Ecto neural progenitor cell (in vitro differentiated cells): ENCODE measurements at regions not wholly inside any gene's neighbourhood (a gene's known extent, or its start where the extent isn't known, plus 50 kb on each side); places are given as distances from the start of the nearest gene placed in this dataset.
"Not testable (repeated sequence)": the region's sequence is repeated elsewhere in the genome, so short reads cannot be mapped to it uniquely, and the experiment has no call there.

ENCODE experiments used
- DNase-seq: peaks from one replicate; pipeline ENCODE4 v3.0.0-alpha.2; 2018; ENCODE audit warnings: low spot score

DNA sequence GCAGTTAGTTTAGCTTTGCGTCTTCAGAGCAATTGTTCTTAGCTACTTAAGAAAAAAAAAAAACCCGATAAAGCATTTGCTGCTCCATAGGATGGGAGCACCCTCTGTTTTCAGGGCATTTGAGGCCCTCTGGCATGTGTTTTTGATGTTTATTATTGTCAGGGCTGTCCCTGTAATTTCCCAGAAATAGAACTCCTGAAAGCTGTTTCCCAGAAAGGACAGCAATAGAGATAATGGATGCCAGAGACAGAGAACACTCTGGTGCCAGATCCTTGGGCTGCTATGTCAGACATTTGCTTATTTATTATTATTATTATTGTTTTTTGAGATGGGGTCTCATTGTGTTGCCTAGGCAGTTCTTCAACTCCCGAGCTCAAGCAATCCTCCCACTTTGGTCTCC, 201.3 kb downstream of the ALG10 start:
- DNase-seq: no peak

DNA sequence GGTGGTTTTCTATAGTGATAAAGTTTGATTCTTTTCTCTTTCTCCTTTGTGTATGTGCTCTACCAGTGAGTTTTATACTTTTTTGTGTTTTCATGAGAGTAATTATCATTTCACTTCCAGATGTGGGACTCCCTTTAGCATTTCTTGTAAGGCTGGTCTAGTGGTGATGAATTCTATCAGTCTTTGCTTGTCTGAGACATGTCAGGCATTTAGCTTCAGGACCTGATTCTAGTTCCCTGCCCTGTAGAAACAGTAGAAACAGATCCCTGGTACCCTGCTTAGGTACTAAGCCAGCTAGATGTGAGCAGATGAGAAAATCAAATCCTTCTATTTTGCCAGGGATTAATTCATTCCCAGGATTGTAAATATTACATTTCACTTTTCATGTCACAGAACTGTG, 203.7 kb downstream of the ALG10 start:
- DNase-seq: not testable (repeated sequence)

DNA sequence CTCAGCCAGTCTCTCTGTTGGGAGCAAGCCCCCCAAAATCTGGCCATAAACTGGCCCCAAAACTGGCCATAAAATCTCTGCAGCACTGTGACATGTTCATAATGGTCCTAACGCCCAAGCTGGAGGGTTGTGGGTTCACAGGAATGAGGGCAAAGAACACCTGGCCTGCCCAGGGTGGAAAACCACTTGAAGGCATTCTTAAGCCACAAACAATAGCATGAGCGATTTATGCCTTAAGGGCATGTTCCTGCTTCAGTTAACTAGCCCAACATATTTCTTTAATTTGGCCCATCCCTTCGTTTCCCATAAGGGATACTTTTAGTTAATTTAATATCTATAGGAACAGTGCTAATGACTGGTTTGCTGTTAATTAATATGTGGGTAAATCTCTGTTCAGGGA, 205.8 kb downstream of the ALG10 start:
- DNase-seq: not testable (repeated sequence)

DNA sequence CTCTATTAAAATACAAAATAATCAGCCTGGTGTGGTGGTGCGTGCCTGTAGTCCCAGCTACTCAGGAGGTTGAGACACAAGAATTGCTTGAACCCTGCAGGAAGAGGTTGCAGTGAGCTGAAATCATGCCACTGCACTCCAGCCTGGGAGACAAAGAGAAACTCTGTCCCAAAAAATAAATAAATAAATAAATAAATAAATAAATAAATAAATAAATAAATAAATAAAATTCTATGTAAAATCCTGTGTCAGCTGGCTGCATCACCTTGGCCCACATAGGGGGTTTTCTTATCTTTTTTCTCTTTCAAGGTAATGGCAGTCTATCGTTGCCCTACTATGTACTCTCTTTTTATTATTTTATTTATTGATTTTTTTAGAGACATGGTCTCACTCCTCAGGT, 206.7 kb downstream of the ALG10 start:
- not testable (repeated sequence) for DNase-seq

DNA sequence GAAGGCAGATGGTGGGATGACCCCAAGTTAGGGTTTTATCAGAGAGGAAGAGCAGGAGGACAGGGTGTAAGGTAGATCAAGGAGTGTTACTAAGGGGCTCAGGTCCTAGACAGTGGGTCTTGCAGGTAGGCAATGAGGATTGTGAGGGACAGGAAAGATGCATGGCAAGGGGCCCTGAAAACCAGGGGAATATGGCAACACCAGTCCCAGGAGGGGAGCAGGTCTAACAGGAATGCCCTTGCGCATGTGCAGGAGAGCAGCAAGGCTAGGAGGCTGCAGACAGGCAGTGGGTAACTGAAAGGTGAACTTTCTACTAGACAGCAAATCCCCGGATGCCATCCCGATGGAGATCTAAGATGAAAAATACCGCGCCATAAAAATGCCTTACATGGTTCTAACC, 211.3 kb downstream of the ALG10 start:
- DNase-seq: no peak

DNA sequence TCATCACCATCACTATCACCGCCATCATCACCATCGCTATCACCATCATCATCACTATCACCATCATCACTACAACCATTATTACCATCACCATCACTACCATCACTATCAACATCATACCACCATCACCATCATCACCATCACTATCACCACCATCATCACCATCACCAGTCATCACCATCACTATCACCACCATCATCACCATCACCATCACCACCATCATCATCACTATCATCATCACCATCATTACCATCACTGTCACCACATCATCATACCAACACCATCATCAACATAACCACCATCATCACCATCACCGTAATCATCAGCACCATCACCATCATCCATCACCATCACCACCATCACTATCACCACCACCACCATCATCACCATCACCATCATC, 213.8 kb downstream of the ALG10 start:
- no peak for DNase-seq

DNA sequence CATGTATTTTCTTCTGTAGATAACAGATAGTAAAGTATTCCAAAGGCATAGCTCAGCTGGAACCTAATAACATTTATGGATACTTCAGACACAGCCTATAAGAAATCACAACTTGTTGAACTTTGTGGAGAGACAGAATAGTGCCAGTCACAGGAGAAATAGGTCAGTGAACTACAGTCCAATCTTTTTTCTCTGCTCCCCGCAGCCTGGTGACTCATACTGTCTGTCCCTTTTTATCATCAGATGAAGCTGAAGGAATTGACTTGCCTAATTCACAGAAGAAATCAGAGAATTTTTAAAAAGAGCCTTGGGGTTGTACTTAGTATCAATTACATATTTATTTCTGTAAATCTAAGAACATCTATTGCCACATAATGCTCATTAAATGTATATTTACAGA, 222.3 kb downstream of the ALG10 start:
- no peak for DNase-seq

DNA sequence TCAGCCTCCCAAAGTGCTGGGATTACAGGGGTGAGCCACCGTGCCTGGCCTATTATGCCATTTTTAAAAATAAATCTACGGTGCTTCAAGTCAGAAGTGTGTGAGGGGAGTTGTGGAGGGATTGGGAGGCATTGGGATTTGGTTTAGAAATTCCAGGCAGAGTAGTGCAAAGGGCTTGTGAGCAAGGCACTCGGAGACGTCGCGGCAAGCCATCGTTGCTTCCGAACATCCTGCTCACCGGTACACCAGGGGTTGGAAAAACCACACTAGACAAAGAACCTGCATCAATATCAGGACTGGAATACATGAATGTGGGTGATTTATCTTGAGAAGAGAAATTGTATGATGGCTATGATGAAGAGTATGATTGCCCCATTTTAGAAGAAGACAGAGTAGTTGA, 227.0 kb downstream of the ALG10 start:
- DNase-seq: no peak

DNA sequence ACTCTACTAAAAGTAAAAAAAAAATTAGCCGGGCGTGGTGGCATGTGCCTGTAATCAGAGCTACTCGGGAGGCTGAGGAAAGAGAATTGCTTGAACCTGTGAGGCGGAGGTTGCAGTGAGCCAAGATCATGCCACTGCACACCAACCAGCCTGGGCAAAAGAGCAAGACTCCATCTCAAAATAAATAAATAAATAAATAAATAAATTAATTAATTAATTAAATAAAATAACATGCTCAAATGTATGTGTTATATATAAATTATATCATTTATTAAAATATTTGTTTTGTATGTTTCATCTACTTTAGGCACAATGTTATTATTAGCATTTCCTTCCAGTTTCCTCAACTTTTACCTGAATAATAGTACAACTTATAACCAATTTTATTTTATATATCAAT, 229.6 kb downstream of the ALG10 start:
- DNase-seq: not testable (repeated sequence)

DNA sequence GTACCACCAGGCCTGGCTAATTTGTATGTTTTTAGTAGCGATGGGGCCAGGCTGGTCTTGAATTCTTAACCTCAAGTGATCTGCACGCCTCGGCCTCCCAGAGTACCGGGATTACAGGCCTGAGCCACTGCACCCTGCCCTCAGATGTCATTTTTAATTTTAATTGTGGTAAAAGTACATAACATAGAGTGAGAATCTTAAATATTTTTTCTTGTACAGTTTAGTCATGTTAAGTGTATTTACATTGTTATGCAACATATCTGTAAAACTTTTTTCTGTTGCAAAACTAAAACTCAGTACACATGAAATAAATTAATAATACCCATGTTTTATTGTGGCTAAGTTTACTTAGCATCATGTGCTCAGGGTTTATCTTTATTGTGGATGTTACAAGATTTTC, 231.4 kb downstream of the ALG10 start:
- no peak for DNase-seq

DNA sequence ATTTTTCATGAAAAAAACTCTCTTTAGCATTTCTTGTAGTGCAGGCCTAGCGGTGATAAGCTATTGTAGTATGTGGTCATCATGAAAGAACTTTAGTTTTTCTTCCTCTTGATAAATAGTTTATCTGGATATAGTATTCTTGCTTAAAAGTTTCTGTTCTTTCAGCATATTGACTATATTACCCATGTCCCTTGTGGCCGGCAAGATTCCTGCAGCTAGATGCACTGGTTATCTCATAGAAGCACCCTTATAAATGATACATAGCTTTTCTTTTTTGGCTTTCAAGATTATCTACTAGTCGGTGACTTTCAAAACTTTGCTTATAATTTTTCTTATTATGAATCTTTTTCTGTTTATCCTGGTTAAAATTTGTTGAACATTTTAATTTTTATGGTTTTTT, 234.8 kb downstream of the ALG10 start:
- no peak for DNase-seq

DNA sequence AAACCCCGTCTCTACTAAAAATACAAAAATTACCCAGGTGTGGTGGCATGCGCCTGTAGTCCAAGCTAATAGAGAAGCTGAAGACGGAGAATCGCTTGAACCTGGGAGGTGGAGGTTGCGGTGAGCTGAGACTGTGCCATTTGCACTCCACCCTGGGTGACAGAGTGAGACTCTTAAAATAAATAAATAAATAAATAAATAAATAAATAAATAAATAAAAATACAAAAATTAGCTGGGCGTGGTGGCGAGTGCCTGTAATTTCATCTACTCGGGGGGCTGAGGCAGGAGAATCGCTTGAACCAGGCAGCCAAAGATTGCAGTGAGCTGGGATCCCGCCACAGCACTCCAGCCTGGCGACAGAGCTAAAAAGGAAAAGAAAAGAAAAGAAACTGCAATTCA, 239.8 kb downstream of the ALG10 start:
- not testable (repeated sequence) for DNase-seq

DNA sequence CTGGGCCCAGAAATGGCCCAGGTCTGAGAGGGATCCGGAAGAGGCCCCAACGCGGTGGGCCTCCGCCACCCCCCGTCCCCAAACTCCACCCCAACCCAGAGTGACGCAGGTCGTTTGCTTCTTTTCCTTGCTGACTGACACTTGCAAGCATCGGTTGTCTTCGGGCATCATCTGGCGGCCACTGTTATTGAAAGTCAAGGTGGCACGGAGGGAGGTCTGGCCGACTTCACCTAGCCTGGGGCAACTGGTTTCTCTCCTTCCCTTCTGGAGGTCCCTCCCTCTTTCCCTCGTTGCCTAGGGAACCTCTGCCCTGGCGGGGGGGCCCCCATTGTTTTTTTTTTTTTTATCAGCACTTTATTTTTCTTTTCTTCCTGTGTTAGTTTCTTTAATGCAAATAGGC, 241.8 kb downstream of the ALG10 start:
- no peak for DNase-seq

DNA sequence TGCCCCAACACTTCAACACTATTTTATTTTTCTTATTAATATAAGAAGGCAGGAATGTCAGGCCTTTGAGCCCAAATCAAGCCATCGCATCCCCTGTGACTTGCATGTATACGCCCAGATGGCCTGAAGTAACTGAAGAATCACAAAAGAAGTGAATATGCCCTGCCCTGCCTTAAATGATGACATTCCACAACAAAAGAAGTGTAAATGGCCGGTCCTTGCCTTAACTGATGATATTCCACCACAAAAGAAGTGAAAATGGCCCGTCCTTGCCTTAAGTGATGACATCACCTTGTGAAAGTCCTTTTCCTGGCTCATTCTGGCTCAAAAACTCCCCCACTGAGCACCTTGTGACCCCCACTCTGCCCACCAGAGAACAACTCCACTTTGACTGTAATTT, 251.4 kb downstream of the ALG10 start:
- not testable (repeated sequence) for DNase-seq

DNA sequence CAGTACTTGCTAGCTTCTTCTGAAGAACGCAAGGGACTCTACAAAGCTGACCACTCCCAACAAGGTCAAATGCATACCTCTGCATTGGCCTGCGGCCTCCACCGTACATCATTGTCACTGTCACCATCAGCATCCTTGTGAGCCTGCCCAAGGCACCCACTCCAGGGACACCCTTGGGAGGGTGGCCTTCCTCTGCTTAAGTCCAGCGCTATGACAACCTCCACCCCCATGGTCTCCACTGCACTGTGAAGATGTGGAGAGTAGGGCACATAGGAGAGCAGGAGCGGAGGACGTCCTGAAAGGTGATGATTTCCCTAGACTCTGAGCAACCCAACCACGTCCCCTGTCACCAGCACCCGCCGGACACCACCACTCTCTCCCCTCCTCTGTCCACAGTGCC, 252.8 kb downstream of the ALG10 start:
- DNase-seq: peak; percentile 24

DNA sequence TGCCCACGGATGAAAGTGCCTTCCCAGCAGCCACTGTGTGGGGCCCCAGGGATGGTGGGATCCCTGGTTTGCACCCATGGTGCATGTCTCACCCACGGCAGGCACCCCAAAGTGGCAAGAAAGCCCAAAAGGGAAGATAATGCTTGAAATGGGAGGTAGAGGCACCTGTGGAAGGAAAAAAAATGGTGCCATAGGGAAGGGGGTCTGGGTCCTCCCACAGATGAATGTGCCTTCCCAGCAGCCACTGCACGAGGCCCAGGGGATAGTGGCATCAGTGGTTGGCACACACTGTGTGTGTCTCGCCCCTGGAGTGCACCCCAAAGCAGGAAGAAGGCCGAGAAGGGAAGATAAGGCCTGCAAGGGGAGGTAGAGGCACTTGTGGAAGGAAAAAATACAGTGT, 264.2 kb downstream of the ALG10 start:
- no peak for DNase-seq

DNA sequence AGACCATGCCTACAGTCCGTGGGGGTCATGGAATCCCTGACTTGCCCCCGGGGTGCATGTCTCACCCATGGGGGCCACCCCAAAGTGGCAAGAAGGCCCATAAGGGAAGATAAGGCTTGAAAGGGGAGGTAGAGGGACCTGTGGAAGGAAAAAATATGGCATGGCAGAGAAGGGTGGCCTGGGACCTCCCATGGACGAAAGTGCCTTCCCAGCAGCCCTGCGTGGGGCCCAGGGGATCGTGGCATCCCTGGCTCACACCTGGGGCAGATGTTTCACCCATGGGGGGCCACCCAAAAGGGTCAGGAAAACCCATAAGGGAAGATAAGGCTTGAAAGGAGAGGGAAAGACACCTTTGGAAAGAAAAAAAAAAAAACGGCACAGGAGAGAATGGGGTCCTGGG, 264.6 kb downstream of the ALG10 start:
- peak; percentile 25 for DNase-seq

DNA sequence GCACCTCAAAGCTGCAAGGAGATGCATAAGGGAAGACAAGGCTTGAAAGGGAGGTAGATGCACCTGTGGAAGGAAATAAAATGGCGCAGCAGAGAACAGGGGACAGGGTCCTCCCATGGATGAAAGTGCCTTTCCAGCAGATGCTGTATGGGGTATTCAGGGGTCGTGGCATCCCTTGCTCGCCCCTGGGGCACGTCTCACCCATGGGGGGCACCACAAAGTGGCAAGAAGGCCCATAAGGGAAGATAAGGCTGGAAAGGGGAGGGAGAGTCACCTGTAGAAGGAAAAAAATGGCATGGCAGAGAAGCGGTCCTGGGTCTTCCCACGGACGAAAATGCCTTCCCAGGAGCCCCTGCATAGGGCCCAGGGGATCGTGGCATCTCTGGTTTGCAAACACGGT, 265.1 kb downstream of the ALG10 start:
- no peak for DNase-seq

DNA sequence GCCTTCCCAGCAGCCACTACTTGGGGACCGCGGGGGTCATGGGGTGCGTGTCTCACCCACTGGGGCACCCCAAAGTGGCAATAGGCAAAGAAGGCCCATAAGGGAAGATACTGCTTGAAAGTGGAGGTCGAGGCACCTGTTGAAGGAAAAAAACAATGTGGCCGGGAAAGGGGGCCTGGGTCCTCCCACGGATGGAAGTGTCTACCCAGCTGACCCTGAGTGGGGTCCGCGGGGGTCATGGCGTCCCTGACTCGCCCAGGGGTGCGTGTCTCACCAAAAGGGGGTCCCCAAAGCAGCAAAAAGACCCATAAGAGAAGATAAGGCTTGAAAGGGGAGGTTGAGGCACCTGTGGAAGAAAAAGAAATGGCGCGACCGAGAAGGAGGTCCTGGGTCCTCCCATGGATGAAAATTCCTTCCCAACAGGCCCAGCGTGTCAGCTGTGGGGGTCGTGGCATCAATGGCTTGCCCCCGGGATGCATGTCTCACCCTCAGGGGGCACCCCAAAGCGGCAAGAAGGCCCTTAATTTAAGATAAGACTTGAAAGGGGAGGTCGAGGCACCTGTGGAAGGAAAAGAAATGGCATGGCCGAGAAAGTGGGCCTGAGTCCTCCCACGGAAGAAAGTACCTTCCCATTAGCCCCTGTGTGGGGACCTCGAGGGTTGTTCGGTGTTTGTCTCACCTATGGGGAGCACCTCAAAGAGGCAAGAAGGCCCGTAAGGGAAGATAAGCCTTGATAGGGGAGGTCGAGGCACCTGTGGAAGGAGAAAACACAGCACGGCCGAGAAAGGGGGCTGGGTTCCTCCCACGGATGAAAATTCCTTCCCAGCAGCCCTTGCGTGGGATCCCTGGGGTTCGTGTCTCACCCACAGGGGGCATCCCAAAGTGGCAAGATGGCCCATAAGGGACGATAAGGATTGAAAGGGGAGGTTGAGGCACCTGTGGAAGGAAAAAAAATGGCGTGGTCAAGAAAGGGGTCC, 266.0 kb downstream of the ALG10 start:
- peak; percentile 30 for DNase-seq

DNA sequence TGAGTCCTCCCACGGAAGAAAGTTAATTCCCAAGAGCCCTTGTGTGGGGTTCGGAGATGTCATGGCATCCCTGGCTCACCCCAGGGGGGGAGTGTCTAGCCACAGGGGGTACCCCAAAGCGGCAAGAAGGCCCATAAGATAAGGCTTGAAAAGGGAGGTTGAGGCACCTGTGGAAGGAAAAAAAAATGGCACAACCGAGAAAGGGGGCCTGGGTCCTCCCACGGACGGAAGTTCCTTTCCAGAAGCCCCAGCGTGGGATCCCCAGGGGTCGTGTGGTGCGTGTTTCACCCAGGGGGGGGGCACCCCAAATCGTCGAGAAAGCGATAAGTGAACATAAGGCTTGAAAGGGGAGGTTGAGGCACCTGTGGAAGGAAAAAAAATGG, 266.7 kb downstream of the ALG10 start:
- DNase-seq: no peak

DNA sequence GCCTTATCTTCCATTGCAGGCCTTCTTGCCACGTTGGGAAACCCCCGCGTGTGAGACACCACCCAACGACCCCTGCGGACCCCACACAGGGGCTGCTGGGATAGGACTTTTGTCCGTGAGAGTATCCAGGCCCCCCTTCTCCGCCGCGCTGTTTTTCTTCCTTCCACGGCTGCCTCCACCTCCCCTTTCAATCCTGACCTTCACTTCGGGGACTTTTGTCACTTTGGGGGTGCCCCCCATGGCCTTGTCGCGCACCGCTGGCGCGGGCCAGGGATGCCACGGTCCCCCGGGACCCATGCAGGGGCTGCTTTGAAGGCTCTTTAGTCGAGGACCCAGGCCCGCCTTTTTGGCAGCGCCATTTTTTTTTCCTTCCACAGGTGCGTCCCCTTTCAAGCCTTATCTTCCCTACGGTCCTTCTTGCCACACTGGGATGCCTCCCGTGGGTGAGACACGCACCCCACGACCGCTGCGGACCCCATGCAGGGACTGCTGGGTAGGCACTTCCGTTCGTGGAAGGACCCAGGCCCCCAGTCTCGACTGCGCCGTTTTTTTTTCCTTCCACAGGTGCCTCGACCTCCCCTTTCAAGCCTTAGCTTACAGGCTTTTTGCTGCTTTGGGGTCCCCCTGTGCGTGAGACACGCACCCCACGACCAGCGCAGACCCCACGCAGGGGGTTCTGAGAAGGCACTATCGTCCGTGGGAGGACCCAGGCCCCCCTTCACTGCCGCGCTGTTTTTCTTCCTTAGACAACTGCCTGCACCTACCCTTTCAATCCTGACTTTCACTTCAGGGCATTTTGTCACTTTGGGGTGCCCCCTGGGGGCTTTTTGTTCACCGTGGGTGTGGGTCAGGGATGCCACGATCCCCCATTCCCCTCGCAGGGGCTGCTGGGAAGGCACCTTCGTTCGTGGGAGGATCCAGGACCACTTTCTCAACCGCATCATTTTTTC, 267.4 kb downstream of the ALG10 start:
- DNase-seq: peak; percentile 25

DNA sequence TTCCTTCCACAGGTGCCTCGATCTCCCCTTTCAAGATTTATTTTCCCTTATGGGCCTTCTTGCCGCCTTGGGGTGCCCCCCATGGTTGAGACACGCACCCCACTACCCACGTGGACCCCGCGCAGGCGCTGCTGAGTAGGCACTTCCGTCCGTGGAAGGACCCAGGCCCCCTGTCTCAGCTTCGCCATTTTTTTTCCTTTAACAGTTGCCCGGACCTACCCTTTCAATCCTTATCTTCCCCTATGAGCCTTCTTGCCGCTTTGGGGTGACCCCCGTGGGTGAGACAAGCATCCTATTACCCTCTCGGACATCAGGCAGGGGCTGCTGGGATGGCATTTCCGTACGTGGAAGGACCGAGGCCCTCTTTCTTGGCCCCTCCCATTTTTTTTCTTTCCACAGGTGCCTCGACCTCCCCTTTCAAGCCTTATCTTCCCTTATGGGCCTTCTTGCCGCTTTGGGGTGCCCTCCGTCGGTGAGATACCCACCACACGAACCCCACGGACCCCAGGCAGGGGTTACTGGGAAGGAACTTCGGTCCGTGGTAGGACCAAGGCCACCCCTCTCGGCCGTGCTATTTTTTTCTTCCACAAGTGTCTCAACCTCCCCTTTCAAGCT, 268.2 kb downstream of the ALG10 start:
- peak; percentile 19 for DNase-seq
